Fibroblast of the aortic adventitia (primary cell): ENCODE measurements at regions not wholly inside any gene's neighbourhood (a gene's known extent, or its start where the extent isn't known, plus 50 kb on each side); places are given as distances from the start of the nearest gene placed in this dataset.
"Not testable (repeated sequence)": the region's sequence is repeated elsewhere in the genome, so short reads cannot be mapped to it uniquely, and the experiment has no call there.

Source experiments
- DNase-seq: peaks from one replicate; pipeline ENCODE4 v3.0.0-alpha.2; 2010; ENCODE audit warnings: low read depth
- H3K4me3 ChIP-seq: 2 replicates; pipeline ENCODE4 v1.5.1; 2011; ENCODE audit warnings: low read depth, mild to moderate bottlenecking, control low read depth, low read length, moderate library complexity
- TF ChIP-seq, protein P1 (sequence below): IDR thresholded peaks from 2 replicates; pipeline ENCODE4 v1.5.1; 2011; ENCODE audit warnings: mild to moderate bottlenecking, low read length, control low read depth, inconsistent platforms; ENCODE audit not compliant: insufficient read depth

DNA sequence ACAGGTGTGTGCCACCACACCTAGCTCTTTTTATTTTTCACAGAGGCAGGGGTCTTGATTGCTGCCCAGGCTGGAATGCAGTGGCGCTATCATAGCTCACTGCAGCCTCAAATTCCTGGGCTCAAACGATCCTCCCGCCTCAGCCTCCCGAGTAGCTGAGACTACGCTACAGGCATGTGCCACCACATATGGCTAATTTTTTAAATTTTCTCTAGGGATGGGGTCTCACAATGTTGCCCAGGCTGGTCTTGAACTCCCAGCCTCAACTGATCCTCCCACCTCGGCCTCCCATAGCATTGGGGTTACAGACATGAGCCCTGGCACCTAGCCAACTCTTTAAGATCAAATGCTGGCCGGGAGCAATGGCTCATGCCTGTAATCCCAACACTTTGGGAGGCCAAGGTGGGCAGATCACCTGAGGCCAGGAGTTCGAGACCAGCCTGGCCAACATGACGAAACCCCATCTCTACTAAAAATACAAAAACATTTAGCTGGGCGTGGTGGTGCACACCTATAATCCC is 50.6 kb upstream of the MYL10 start:
- DNase-seq, H3K4me3 ChIP-seq: not testable (repeated sequence)

- TF ChIP-seq, protein P1, sequence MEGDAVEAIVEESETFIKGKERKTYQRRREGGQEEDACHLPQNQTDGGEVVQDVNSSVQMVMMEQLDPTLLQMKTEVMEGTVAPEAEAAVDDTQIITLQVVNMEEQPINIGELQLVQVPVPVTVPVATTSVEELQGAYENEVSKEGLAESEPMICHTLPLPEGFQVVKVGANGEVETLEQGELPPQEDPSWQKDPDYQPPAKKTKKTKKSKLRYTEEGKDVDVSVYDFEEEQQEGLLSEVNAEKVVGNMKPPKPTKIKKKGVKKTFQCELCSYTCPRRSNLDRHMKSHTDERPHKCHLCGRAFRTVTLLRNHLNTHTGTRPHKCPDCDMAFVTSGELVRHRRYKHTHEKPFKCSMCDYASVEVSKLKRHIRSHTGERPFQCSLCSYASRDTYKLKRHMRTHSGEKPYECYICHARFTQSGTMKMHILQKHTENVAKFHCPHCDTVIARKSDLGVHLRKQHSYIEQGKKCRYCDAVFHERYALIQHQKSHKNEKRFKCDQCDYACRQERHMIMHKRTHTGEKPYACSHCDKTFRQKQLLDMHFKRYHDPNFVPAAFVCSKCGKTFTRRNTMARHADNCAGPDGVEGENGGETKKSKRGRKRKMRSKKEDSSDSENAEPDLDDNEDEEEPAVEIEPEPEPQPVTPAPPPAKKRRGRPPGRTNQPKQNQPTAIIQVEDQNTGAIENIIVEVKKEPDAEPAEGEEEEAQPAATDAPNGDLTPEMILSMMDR = no peak
- H3K4me3 ChIP-seq = no peak overlapping the region
- no peak for DNase-seq
Measured at GRCh38 chr7:101680406-101681145, 51.5 kb upstream of the MYL10 start.

- peak overlapping the region; percentile 13 for H3K4me3 ChIP-seq
- TF ChIP-seq, protein P1 = no peak
Measured at GRCh38 chr7:101681170-101682007, 52.3 kb upstream of the MYL10 start.

GRCh38 chr7:101684983-101685330 is 55.9 kb upstream of the MYL10 start:
- TF ChIP-seq, protein P1 = no peak
- no peak for DNase-seq
- H3K4me3 ChIP-seq = no peak overlapping the region

More at GRCh38 chr7:101681170-101682007, 52.3 kb upstream of the MYL10 start:
- DNase-seq = peak; percentile 86

DNA sequence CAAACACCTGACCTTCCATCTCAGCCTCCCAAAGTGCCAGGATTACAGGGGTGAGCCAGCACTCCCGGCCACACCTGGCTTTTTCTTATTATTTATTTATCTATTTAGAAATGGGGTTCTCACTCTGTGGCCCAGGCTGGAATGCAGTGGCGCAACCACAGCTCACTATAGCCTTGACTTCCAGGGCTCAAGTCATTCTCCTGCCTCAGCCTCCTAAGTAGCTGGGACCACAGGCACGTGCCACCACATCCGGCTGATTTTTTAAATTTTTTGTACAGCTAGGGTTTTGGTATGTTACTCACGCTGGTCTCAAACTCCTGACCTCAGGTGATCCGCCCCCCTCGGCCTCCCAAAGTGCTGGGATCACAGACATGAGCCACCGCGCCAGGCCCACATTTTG is 56.9 kb upstream of the MYL10 start:
- no peak for DNase-seq

GRCh38 chr7:101687081-101687480 is 58.0 kb upstream of the MYL10 start:
- TF ChIP-seq, protein P1 = no peak
- no peak for DNase-seq
- no peak overlapping the region for H3K4me3 ChIP-seq

More for the DNA sequence above, 56.9 kb upstream of the MYL10 start:
- no peak overlapping the region for H3K4me3 ChIP-seq
- TF ChIP-seq, protein P1 = no peak

- no peak for DNase-seq
- TF ChIP-seq, protein P1 = no peak
- no peak overlapping the region for H3K4me3 ChIP-seq
Measured at GRCh38 chr7:101687791-101688182, 58.7 kb upstream of the MYL10 start.
